Endodermal cell (in vitro differentiated cells): ENCODE measurements at regions not wholly inside any gene's neighbourhood (a gene's known extent, or its start where the extent isn't known, plus 50 kb on each side); places are given as distances from the start of the nearest gene placed in this dataset.

Experiments used
- DNase-seq: peaks from one replicate; pipeline ENCODE4 v3.0.0-alpha.2; 2017
- H3K27ac ChIP-seq: 2 replicates; pipeline ENCODE4 v1.5.1; 2013; ENCODE audit warnings: mild to moderate bottlenecking, low read depth, low read length, moderate library complexity
- H3K27me3 ChIP-seq: 2 replicates; pipeline ENCODE4 v1.6.1; 2013; ENCODE audit warnings: mild to moderate bottlenecking, low read length, moderate library complexity; ENCODE audit not compliant: insufficient read depth, control insufficient read depth, poor library complexity, severe bottlenecking
- H3K36me3 ChIP-seq: 2 replicates; pipeline ENCODE4 v1.7.0; 2013; ENCODE audit warnings: mild to moderate bottlenecking, low read length, moderate library complexity; ENCODE audit not compliant: control insufficient read depth, insufficient read depth
- H3K4me1 ChIP-seq: one replicate; pipeline ENCODE4 v1.7.0; 2013; ENCODE audit warnings: low read length; ENCODE audit not compliant: control insufficient read depth, insufficient read depth
- H3K4me3 ChIP-seq: 2 replicates; pipeline ENCODE4 v1.5.1; 2013; ENCODE audit warnings: mild to moderate bottlenecking, low read length, moderate library complexity
- H3K9ac ChIP-seq: 2 replicates; pipeline ENCODE4 v1.6.1; 2013; ENCODE audit warnings: mild to moderate bottlenecking, low read length, moderate library complexity; ENCODE audit not compliant: poor library complexity, severe bottlenecking; ENCODE audit errors: extremely low read depth
- H3K9me3 ChIP-seq: 2 replicates; pipeline ENCODE4 v1.6.1; 2013; ENCODE audit warnings: mild to moderate bottlenecking, low read length, moderate library complexity; ENCODE audit not compliant: control insufficient read depth
- H3K27ac Mint-ChIP-seq: 2 replicates; pipeline ENCODE4 v1.8.0; 2020; ENCODE audit warnings: mixed read lengths
- H3K27me3 Mint-ChIP-seq: 2 replicates; pipeline ENCODE4 v1.8.0; 2021; ENCODE audit warnings: mild to moderate bottlenecking, mixed read lengths; ENCODE audit not compliant: insufficient read depth
- H3K36me3 Mint-ChIP-seq: 2 replicates; pipeline ENCODE4 v1.8.0; 2020; ENCODE audit warnings: low read depth, mixed read lengths
- H3K4me1 Mint-ChIP-seq: 2 replicates; pipeline ENCODE4 v1.8.0; 2020; ENCODE audit warnings: mixed read lengths
- H3K4me3 Mint-ChIP-seq: 2 replicates; pipeline ENCODE4 v1.8.0; 2020; ENCODE audit warnings: mild to moderate bottlenecking, moderate library complexity, mixed read lengths
- H3K9me3 Mint-ChIP-seq: 2 replicates; pipeline ENCODE4 v1.8.0; 2020; ENCODE audit warnings: mild to moderate bottlenecking, mixed read lengths
- CTCF ChIP-seq: fragments of 200-600 bp; sonication (generic); conservative IDR thresholded peaks from 2 replicates; pipeline ENCODE4 v1.5.0; 2021; ENCODE audit warnings: antibody characterized with exemption, mild to moderate bottlenecking
- WGBS, 2 experiments: methylation state at CpG; one replicate each; pipeline versions ENCODE4 v1.1.5 to v1.1.7; 2013; ENCODE audit warnings: missing lambda C conversion rate in 2 of 2, mixed read lengths in 1 of 2; ENCODE audit not compliant: insufficient coverage in 1 of 2, insufficient read length in 1 of 2; 5-methylcytosine and 5-hydroxymethylcytosine counted together

GRCh38 chr12:75599061-75599460, 87.7 kb upstream of the KRR1 start:
- no peaks in the 10 kb centered on the region for H3K9me3 ChIP-seq
- no peak overlapping the region for H3K4me3 Mint-ChIP-seq
- H3K4me1 ChIP-seq: no peaks in the 10 kb centered on the region
- H3K9ac ChIP-seq: no peak overlapping the region
- H3K27ac Mint-ChIP-seq: no peak overlapping the region
- no peak for TF ChIP-seq CTCF
- H3K36me3 Mint-ChIP-seq: no peaks in the 10 kb centered on the region
- no peak overlapping the region for H3K4me3 ChIP-seq
- H3K4me1 Mint-ChIP-seq: peaks cover 3% of the 10 kb centered on the region
- no peak overlapping the region for H3K27ac ChIP-seq
- 99 to 100% methylated on average over 2 to 3 of the region's 3 CpGs for WGBS, 2 experiments
- no peak for DNase-seq
- no peaks in the 10 kb centered on the region for H3K27me3 Mint-ChIP-seq
- no peaks in the 10 kb centered on the region for H3K9me3 Mint-ChIP-seq
- no peaks in the 10 kb centered on the region for H3K36me3 ChIP-seq
- H3K27me3 ChIP-seq: no peaks in the 10 kb centered on the region

GRCh38 chr12:75596406-75596805, 85.0 kb upstream of the KRR1 start:
- no CpG with 5 or more reads among the region's 1 CpG for WGBS, 2 experiments
- Mint-ChIP-seq H3K36me3 (no peaks in the 10 kb centered on the region), H3K27me3 (no peaks in the 10 kb centered on the region), H3K27ac (no peak overlapping the region), H3K4me3 (no peak overlapping the region), H3K4me1 (peaks cover 11% of the 10 kb centered on the region), H3K9me3 (no peaks in the 10 kb centered on the region)
- no peak for DNase-seq
- Histone ChIP-seq H3K27me3 (no peaks in the 10 kb centered on the region), H3K36me3 (no peaks in the 10 kb centered on the region), H3K4me1 (peaks cover 5% of the 10 kb centered on the region), H3K9me3 (no peaks in the 10 kb centered on the region), H3K4me3 (no peak overlapping the region), H3K27ac (no peak overlapping the region), H3K9ac (no peak overlapping the region)
- TF ChIP-seq CTCF: no peak

GRCh38 chr12:75592638-75593335, 81.4 kb upstream of the KRR1 start:
- H3K27me3 Mint-ChIP-seq: no peaks in the 10 kb centered on the region
- H3K4me1 ChIP-seq: peaks cover 5% of the 10 kb centered on the region
- no peak overlapping the region for H3K9ac ChIP-seq
- peaks cover 11% of the 10 kb centered on the region for H3K4me1 Mint-ChIP-seq
- H3K36me3 ChIP-seq: no peaks in the 10 kb centered on the region
- no peaks in the 10 kb centered on the region for H3K36me3 Mint-ChIP-seq
- no peak overlapping the region for H3K4me3 ChIP-seq
- no peak for DNase-seq
- H3K4me3 Mint-ChIP-seq: no peak overlapping the region
- TF ChIP-seq CTCF: no peak
- no peaks in the 10 kb centered on the region for H3K27me3 ChIP-seq
- H3K27ac Mint-ChIP-seq: no peak overlapping the region
- no peaks in the 10 kb centered on the region for H3K9me3 ChIP-seq
- no peaks in the 10 kb centered on the region for H3K9me3 Mint-ChIP-seq
- WGBS, 2 experiments: 90 to 100% methylated on average over 2 to 3 of the region's 3 CpGs
- no peak overlapping the region for H3K27ac ChIP-seq
